ENCODE measurements at regions not wholly inside any gene's neighbourhood (a gene's known extent, or its start where the extent isn't known, plus 50 kb on each side); places are given as distances from the start of the nearest gene placed in this dataset.

- no peak for TF ChIP-seq FOSL2 (CRISPR knock-in tag; IDR thresholded peaks at IDR 0.05)
- no peak for TF ChIP-seq HDAC2 (CRISPR knock-in tag; IDR thresholded peaks at IDR 0.05)
- TF ChIP-seq PHB2 (IDR thresholded peaks at IDR 0.05; ENCODE audit: partially characterized antibody) = no peak
- no peak for TF ChIP-seq GMEB2 (CRISPR knock-in tag; IDR thresholded peaks at IDR 0.05; ENCODE audit: low read depth)
- TF ChIP-seq ARID3A (IDR thresholded peaks at IDR 0.05; ENCODE audit: low read depth, low read length) = no peak
- TF ChIP-seq REST (IDR thresholded peaks at IDR 0.05; ENCODE audit: borderline replicate concordance in 1 of 2, low read depth in 1 of 2, low read length in 2 of 2) = no peak
- no peak for TF ChIP-seq SIN3B (IDR thresholded peaks at IDR 0.05; ENCODE audit: low read length)
- no peak for TF ChIP-seq MAX (IDR thresholded peaks at IDR 0.05)
- TF ChIP-seq THAP11 (CRISPR knock-in tag; IDR thresholded peaks at IDR 0.05) = no peak
- no peak for TF ChIP-seq RBFOX2 (IDR thresholded peaks at IDR 0.05; ENCODE audit: low read depth, low read length)
- TF ChIP-seq POLR2AphosphoS5 (IDR thresholded peaks at IDR 0.05; ENCODE audit: low read depth, low read length) = no peak
Measured at GRCh38 chr1:80194221-80194620, 1187.7 kb upstream of the ADGRL4 start.

Data from HepG2 (cell line).